Endodermal cell (in vitro differentiated cells): ENCODE measurements at regions not wholly inside any gene's neighbourhood (a gene's known extent, or its start where the extent isn't known, plus 50 kb on each side); places are given as distances from the start of the nearest gene placed in this dataset.
A peak's percentile ranks its signal among the peaks of the same experiment; 100 is the strongest.

Source experiments
- DNase-seq: peaks from one replicate; pipeline ENCODE4 v3.0.0-alpha.2; 2017
- H3K27ac ChIP-seq: 2 replicates; pipeline ENCODE4 v1.5.1; 2013; ENCODE audit warnings: mild to moderate bottlenecking, low read depth, low read length, moderate library complexity
- H3K27me3 ChIP-seq: 2 replicates; pipeline ENCODE4 v1.6.1; 2013; ENCODE audit warnings: mild to moderate bottlenecking, low read length, moderate library complexity; ENCODE audit not compliant: insufficient read depth, control insufficient read depth, poor library complexity, severe bottlenecking
- H3K36me3 ChIP-seq: 2 replicates; pipeline ENCODE4 v1.7.0; 2013; ENCODE audit warnings: mild to moderate bottlenecking, low read length, moderate library complexity; ENCODE audit not compliant: control insufficient read depth, insufficient read depth
- H3K4me1 ChIP-seq: one replicate; pipeline ENCODE4 v1.7.0; 2013; ENCODE audit warnings: low read length; ENCODE audit not compliant: control insufficient read depth, insufficient read depth
- H3K4me3 ChIP-seq: 2 replicates; pipeline ENCODE4 v1.5.1; 2013; ENCODE audit warnings: mild to moderate bottlenecking, low read length, moderate library complexity
- H3K9ac ChIP-seq: 2 replicates; pipeline ENCODE4 v1.6.1; 2013; ENCODE audit warnings: mild to moderate bottlenecking, low read length, moderate library complexity; ENCODE audit not compliant: poor library complexity, severe bottlenecking; ENCODE audit errors: extremely low read depth
- H3K9me3 ChIP-seq: 2 replicates; pipeline ENCODE4 v1.6.1; 2013; ENCODE audit warnings: mild to moderate bottlenecking, low read length, moderate library complexity; ENCODE audit not compliant: control insufficient read depth
- H3K27ac Mint-ChIP-seq: 2 replicates; pipeline ENCODE4 v1.8.0; 2020; ENCODE audit warnings: mixed read lengths
- H3K27me3 Mint-ChIP-seq: 2 replicates; pipeline ENCODE4 v1.8.0; 2021; ENCODE audit warnings: mild to moderate bottlenecking, mixed read lengths; ENCODE audit not compliant: insufficient read depth
- H3K36me3 Mint-ChIP-seq: 2 replicates; pipeline ENCODE4 v1.8.0; 2020; ENCODE audit warnings: low read depth, mixed read lengths
- H3K4me1 Mint-ChIP-seq: 2 replicates; pipeline ENCODE4 v1.8.0; 2020; ENCODE audit warnings: mixed read lengths
- H3K4me3 Mint-ChIP-seq: 2 replicates; pipeline ENCODE4 v1.8.0; 2020; ENCODE audit warnings: mild to moderate bottlenecking, moderate library complexity, mixed read lengths
- H3K9me3 Mint-ChIP-seq: 2 replicates; pipeline ENCODE4 v1.8.0; 2020; ENCODE audit warnings: mild to moderate bottlenecking, mixed read lengths
- CTCF ChIP-seq: fragments of 200-600 bp; sonication (generic); conservative IDR thresholded peaks from 2 replicates; pipeline ENCODE4 v1.5.0; 2021; ENCODE audit warnings: antibody characterized with exemption, mild to moderate bottlenecking
- WGBS, 2 experiments: methylation state at CpG; one replicate each; pipeline versions ENCODE4 v1.1.5 to v1.1.7; 2013; ENCODE audit warnings: missing lambda C conversion rate in 2 of 2, mixed read lengths in 1 of 2; ENCODE audit not compliant: insufficient coverage in 1 of 2, insufficient read length in 1 of 2; 5-methylcytosine and 5-hydroxymethylcytosine counted together

- TF ChIP-seq CTCF: no peak
- Histone ChIP-seq H3K27me3 (peaks cover 27% of the 10 kb centered on the region), H3K9ac (no peak overlapping the region), H3K4me1 (peaks cover 4% of the 10 kb centered on the region), H3K9me3 (peaks cover 10% of the 10 kb centered on the region), H3K4me3 (no peak overlapping the region), H3K27ac (no peak overlapping the region), H3K36me3 (no peaks in the 10 kb centered on the region)
- peak; percentile 61 for DNase-seq
- H3K4me3 Mint-ChIP-seq: no peak overlapping the region
- H3K27ac Mint-ChIP-seq: peak overlapping the region; percentile 46
- 50 to 75% methylated on average over 2 to 4 of the region's 4 CpGs for WGBS, 2 experiments
- peaks cover 23% of the 10 kb centered on the region for H3K4me1 Mint-ChIP-seq
- H3K27me3 Mint-ChIP-seq: peaks cover 30% of the 10 kb centered on the region
- no peaks in the 10 kb centered on the region for H3K36me3 Mint-ChIP-seq
- peaks cover 18% of the 10 kb centered on the region for H3K9me3 Mint-ChIP-seq
These were observed 170.9 kb downstream of the KCNS3 start for GRCh38 chr2:18049325-18049724.

GRCh38 chr2:18047896-18048657, 169.6 kb downstream of the KCNS3 start:
- Histone ChIP-seq H3K4me1 (peaks cover 4% of the 10 kb centered on the region), H3K27ac (no peak overlapping the region), H3K4me3 (no peak overlapping the region), H3K9me3 (peaks cover 10% of the 10 kb centered on the region), H3K36me3 (no peaks in the 10 kb centered on the region), H3K9ac (no peak overlapping the region), H3K27me3 (peaks cover 23% of the 10 kb centered on the region)
- peaks cover 20% of the 10 kb centered on the region for H3K9me3 Mint-ChIP-seq
- H3K27me3 Mint-ChIP-seq: peaks cover 20% of the 10 kb centered on the region
- H3K4me1 Mint-ChIP-seq: peaks cover 17% of the 10 kb centered on the region
- 92% methylated on average over 8 to 9 of the region's 10 CpGs for WGBS, 2 experiments
- no peaks in the 10 kb centered on the region for H3K36me3 Mint-ChIP-seq
- no peak for TF ChIP-seq CTCF
- no peak overlapping the region for H3K27ac Mint-ChIP-seq
- no peak for DNase-seq
- no peak overlapping the region for H3K4me3 Mint-ChIP-seq

- peaks cover 16% of the 10 kb centered on the region for H3K4me1 Mint-ChIP-seq
- H3K4me3 Mint-ChIP-seq: no peak overlapping the region
- Histone ChIP-seq H3K4me1 (peaks cover 4% of the 10 kb centered on the region), H3K36me3 (no peaks in the 10 kb centered on the region), H3K9me3 (peaks cover 10% of the 10 kb centered on the region), H3K9ac (no peak overlapping the region), H3K4me3 (no peak overlapping the region), H3K27ac (no peak overlapping the region), H3K27me3 (peaks cover 19% of the 10 kb centered on the region)
- no peak for TF ChIP-seq CTCF
- 91 to 92% methylated on average over 4 of the region's 4 CpGs for WGBS, 2 experiments
- no peak for DNase-seq
- H3K36me3 Mint-ChIP-seq: no peaks in the 10 kb centered on the region
- peaks cover 20% of the 10 kb centered on the region for H3K9me3 Mint-ChIP-seq
- peaks cover 17% of the 10 kb centered on the region for H3K27me3 Mint-ChIP-seq
- H3K27ac Mint-ChIP-seq: no peak overlapping the region
These were observed 168.7 kb downstream of the KCNS3 start for GRCh38 chr2:18047213-18047611.
